Germinal center (tissue), 1 donor: ENCODE measurements at regions not wholly inside any gene's neighbourhood (a gene's known extent, or its start where the extent isn't known, plus 50 kb on each side); places are given as distances from the start of the nearest gene placed in this dataset.

Source experiments
- DNase-seq: peaks from one replicate; pipeline ENCODE4 v3.0.0; 2012; ENCODE audit warnings: mixed read lengths, low spot score

DNA sequence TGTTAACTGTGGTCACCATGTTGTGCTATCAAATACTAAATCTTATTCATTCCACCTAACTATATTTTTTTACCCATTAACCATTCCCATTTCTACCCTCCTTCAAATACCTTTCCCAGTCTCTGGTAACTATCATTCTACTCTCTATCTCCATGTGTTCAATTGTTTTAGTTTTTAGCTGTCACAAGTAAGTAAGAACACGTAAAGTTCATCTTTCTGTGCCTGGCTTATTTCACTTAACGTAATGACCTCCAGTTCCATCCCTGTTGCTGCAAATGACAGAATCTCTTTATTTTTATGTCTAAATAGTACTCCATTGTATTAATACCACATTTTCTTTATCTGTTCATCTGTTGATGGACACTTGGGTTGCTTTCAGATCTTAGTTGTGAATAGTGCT lies 485.1 kb upstream of the CD180 start:
- no peak for DNase-seq

DNA sequence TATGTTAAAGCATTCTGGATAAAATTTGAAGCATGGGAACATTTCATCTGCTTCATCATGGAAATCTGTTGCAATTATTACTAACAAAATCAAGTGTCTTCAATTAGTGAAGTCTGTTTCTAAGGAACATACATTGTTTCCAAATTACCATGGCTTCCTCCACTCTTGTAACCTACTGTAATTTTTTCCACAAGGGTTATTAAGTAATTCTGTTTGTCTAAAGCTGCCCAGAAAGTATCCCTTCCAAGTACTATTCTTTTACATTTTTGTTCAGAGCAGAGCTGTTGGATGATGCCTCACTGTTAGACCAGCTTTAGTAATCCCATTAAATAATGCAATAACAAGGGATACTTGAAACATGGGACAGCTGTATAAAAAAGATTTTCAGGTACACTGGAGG lies 483.5 kb upstream of the CD180 start:
- no peak for DNase-seq

GRCh38 chr5:67679184-67679841 lies 482.7 kb upstream of the CD180 start:
- DNase-seq: no peak

- DNase-seq: no peak
Observed at GRCh38 chr5:67678594-67678993, 482.0 kb upstream of the CD180 start.

- no peak for DNase-seq
Observed at GRCh38 chr5:67677422-67677970, 480.9 kb upstream of the CD180 start.

- DNase-seq: no peak
Observed at GRCh38 chr5:67676863-67677262, 480.3 kb upstream of the CD180 start.

GRCh38 chr5:67674159-67674655 lies 477.6 kb upstream of the CD180 start:
- DNase-seq: no peak

GRCh38 chr5:67673618-67674017 lies 477.0 kb upstream of the CD180 start:
- no peak for DNase-seq

DNA sequence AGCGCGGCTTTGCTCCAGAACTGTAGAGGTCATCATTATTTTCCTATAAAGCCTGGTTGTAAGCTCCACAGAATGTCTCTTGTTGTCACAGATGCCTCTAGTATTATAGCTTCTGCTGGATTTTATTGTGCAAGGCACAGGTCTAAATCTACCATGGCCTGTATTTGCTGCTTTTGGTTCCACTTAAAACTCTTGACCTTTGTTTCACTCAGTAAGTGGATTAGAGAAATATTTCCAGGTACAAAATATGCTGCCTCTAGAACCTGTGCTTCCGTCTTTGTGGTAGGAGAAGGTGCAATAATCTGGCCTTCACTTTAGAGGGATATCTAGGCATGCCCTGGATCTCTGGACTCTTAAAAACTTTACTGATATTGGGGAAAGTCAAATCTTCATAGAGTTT lies 476.6 kb upstream of the CD180 start:
- no peak for DNase-seq

- no peak for DNase-seq
Observed at GRCh38 chr5:67672636-67673035, 476.0 kb upstream of the CD180 start.

DNA sequence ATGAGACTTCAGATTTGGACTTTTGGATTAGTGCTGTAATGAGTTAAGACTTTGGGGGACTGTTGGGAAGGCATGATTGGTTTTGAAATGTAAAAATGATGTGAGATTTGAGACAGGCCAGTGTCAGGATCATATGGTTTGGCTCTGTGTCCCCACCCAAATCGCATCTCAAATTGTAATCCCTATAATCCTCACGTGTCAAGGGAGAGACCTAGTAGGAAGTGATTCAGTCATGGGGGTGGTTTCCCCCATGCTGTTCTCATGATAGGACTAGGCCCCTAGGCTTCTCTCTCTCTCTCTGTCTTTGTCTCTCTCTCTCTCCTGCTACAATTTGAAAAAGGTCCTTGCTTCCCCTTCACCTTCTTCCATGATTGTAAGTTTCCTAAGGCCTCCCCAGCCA lies 473.3 kb upstream of the CD180 start:
- no peak for DNase-seq

- no peak for DNase-seq
Observed at GRCh38 chr5:67660149-67660548, 463.6 kb upstream of the CD180 start.

DNA sequence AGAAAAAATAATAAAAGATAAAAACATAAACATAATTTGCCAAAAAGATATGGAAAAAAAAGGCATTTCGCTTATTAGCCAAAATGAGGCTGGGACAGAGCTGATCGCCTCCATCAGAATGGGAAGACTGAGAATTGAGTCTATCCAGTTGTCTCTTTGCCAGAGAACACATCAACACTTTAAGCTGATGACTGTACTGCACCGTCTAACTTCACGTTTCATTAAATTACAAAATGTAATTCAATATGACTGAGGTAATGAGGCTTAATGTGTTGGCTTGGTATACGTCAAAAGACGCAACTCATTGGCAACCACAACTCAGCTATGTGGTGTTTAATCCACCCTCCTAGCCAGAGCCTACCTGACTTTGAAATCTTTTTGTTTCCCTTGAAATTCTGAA lies 462.7 kb upstream of the CD180 start:
- no peak for DNase-seq

GRCh38 chr5:67657055-67657454 lies 460.5 kb upstream of the CD180 start:
- no peak for DNase-seq

DNA sequence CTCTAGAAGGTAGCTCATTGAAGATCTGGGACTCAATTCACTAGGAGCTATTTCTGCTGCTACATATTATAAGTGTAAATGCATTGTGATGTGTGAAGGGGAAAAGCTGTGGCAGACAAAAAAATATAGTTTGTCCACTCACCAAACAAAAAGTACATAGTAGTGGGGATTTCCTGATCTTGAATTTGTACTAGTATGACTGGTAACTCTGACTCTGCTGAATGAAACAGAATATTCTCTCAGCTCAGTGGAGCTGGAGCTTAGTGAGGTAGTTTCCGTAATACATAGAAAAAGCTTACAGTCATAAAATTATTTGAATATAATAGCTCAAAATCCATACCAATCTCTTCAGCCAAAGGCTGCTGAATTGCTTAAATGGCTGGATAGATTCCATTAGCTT lies 455.6 kb upstream of the CD180 start:
- no peak for DNase-seq

GRCh38 chr5:67651180-67651579 lies 454.6 kb upstream of the CD180 start:
- no peak for DNase-seq

- no peak for DNase-seq
Observed at GRCh38 chr5:67648201-67648671, 451.6 kb upstream of the CD180 start.

DNA sequence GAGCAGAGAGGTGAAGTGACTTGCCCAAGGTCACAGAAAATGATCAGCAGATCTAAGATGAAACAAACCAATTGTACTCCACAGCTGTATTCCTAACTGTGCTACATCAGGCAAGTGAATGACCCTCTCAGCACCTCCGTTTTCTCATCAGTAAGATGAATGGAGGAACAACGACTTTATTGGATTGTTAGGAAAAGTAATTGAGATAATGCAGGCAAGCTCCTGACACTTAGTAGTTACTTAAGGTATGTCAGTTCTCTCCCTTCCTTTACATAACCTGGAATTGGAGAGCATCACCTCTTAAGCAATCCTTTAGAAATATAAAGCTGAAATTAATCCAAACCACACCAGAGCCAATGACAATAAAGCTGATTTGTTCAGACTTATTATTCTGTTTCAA lies 451.2 kb upstream of the CD180 start:
- DNase-seq: no peak

DNA sequence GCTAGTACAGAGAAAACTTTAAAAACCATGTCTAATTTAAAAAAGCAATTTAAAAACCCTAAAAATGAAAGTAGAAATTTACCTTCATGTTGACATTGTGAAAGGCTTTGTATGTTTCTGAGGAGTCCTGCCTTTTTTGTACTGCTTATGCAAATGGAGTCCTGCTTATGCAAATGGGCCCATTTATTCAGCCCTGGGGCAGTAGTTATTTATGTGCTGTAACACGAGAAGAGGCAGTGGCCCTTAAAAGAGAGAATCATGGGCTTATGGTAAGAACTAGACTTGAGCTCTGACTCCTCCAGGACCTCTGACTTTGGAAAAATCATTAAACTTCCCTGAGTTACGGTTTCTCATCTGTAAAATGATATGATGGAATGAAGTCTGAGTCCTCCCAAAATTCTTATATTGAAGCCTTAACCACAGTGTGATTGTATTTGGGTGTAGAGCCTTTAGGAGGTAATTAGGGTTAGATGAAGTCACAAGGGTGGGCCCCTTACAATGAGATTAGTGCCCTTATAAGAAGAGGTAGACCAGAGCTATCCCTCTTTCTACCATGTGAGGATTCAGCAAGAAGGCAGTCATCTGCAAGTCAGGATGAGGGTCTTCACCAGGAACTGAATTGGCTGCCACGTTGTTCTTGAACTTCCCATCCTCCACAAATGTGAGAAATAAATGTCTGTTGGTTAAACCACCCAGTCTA lies 447.8 kb upstream of the CD180 start:
- no peak for DNase-seq

DNA sequence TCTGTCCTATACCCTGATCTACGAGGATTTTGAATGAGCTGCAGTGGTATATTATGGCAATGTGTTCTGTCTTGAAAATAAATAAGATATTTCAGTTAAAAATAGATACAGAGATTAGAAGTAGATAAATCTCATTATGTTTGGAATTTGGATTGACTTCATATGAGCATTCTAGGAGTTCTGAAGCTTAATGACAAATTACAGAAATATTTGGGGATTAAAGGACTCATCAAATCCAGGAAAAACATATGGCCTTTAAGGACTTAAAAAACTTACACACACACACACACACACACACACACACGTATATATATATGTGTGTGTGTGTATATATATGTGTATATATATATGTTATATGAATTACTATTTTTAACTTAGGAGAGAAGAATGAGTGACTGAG lies 446.9 kb upstream of the CD180 start:
- no peak for DNase-seq

DNA sequence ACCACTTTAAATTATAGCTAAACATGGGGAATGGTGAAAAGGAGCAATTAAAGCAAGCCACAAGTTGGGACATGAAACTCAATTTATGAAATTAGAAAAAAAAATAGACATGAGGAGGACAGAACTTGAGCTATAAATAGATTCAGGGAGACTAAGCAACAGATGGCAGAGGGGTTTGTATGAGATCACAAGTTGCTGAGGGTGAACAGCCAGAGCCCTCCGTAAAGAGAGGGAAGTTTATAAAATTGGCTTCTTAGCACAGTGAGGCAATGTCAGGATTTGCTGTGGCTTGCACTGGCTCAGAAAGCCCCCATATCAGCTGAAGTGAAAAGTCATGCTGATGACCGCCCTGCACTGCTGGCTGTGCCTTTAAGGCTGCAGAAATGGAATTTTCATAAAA lies 443.4 kb upstream of the CD180 start:
- DNase-seq: no peak

DNA sequence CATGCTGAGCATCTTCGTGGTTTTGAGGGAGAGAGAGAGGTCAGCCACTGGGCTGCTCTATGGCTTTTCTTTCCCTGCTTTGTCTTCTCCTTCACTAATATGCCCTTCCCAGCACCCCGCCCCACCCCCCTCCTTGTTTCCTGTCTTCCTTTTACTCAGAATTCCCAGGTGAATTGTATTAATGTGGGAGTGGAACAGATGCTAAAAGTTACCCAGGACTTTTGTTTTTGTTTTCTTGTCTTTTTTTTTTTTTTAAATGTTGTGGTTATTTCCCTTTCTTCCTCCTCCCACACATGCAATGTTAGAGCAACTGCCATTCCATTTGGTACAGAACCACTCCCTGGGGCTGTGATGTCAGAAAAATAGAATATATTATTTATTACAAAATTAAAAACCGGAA lies 442.7 kb upstream of the CD180 start:
- no peak for DNase-seq

- no peak for DNase-seq
Observed at GRCh38 chr5:67636850-67637524, 440.4 kb upstream of the CD180 start.
